ENCODE measurements at regions not wholly inside any gene's neighbourhood (a gene's known extent, or its start where the extent isn't known, plus 50 kb on each side); places are given as distances from the start of the nearest gene placed in this dataset.

- DNase-seq (ENCODE audit: extremely low spot score, unreplicated experiment): no peak
- no peak overlapping the region for H3K4me3 Mint-ChIP-seq (ENCODE audit: unreplicated experiment)
- no peak overlapping the region for H3K27ac Mint-ChIP-seq (ENCODE audit: unreplicated experiment)
- no peaks in the 10 kb centered on the region for H3K36me3 Mint-ChIP-seq (ENCODE audit: unreplicated experiment)
- H3K4me1 Mint-ChIP-seq (ENCODE audit: unreplicated experiment): peaks cover 24% of the 10 kb centered on the region
- H3K27me3 Mint-ChIP-seq (ENCODE audit: unreplicated experiment): no peaks in the 10 kb centered on the region
- H3K9me3 Mint-ChIP-seq (ENCODE audit: unreplicated experiment): no peaks in the 10 kb centered on the region
- TF ChIP-seq, protein P1, sequence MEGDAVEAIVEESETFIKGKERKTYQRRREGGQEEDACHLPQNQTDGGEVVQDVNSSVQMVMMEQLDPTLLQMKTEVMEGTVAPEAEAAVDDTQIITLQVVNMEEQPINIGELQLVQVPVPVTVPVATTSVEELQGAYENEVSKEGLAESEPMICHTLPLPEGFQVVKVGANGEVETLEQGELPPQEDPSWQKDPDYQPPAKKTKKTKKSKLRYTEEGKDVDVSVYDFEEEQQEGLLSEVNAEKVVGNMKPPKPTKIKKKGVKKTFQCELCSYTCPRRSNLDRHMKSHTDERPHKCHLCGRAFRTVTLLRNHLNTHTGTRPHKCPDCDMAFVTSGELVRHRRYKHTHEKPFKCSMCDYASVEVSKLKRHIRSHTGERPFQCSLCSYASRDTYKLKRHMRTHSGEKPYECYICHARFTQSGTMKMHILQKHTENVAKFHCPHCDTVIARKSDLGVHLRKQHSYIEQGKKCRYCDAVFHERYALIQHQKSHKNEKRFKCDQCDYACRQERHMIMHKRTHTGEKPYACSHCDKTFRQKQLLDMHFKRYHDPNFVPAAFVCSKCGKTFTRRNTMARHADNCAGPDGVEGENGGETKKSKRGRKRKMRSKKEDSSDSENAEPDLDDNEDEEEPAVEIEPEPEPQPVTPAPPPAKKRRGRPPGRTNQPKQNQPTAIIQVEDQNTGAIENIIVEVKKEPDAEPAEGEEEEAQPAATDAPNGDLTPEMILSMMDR (IDR thresholded peaks at IDR 0.05): no peak
These were observed 640.7 kb downstream of the IRS1 start for GRCh38 chr2:226158940-226159339.

GRCh38 chr2:226158229-226158628, 641.4 kb downstream of the IRS1 start:
- DNase-seq (ENCODE audit: extremely low spot score, unreplicated experiment): no peak
- Mint-ChIP-seq H3K27ac (ENCODE audit: unreplicated experiment) (no peak overlapping the region), H3K4me1 (ENCODE audit: unreplicated experiment) (peaks cover 24% of the 10 kb centered on the region), H3K27me3 (ENCODE audit: unreplicated experiment) (no peaks in the 10 kb centered on the region), H3K9me3 (ENCODE audit: unreplicated experiment) (no peaks in the 10 kb centered on the region), H3K4me3 (ENCODE audit: unreplicated experiment) (no peak overlapping the region), H3K36me3 (ENCODE audit: unreplicated experiment) (no peaks in the 10 kb centered on the region)
- TF ChIP-seq, protein P1 (IDR thresholded peaks at IDR 0.05): no peak

- H3K9me3 Mint-ChIP-seq (ENCODE audit: unreplicated experiment): no peaks in the 10 kb centered on the region
- no peak for DNase-seq (ENCODE audit: extremely low spot score, unreplicated experiment)
- H3K4me3 Mint-ChIP-seq (ENCODE audit: unreplicated experiment): no peak overlapping the region
- TF ChIP-seq, protein P1 (IDR thresholded peaks at IDR 0.05): no peak
- peaks cover 27% of the 10 kb centered on the region for H3K4me1 Mint-ChIP-seq (ENCODE audit: unreplicated experiment)
- H3K27me3 Mint-ChIP-seq (ENCODE audit: unreplicated experiment): no peaks in the 10 kb centered on the region
- no peaks in the 10 kb centered on the region for H3K36me3 Mint-ChIP-seq (ENCODE audit: unreplicated experiment)
- no peak overlapping the region for H3K27ac Mint-ChIP-seq (ENCODE audit: unreplicated experiment)
These were observed 644.3 kb downstream of the IRS1 start for GRCh38 chr2:226155093-226155875.

DNA sequence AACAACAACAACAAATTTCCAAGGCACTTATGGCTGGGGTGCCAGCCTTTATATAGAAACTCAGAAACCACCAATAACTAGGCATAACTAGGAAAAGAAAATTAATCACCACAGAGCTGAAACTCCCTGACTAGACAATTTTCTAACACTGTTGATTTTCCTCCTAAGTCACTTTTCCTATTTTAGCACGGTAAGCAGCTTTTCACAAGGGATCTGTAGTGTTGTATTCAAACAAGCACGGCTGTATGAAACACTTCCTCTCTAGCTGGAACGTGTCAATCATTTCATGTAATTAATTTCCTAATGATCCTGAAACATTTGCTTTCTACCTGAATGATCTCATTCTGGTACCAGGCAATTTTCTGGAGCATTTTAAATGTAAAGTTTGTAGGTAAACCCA, 645.0 kb downstream of the IRS1 start:
- no peak for DNase-seq (ENCODE audit: extremely low spot score, unreplicated experiment)

DNA sequence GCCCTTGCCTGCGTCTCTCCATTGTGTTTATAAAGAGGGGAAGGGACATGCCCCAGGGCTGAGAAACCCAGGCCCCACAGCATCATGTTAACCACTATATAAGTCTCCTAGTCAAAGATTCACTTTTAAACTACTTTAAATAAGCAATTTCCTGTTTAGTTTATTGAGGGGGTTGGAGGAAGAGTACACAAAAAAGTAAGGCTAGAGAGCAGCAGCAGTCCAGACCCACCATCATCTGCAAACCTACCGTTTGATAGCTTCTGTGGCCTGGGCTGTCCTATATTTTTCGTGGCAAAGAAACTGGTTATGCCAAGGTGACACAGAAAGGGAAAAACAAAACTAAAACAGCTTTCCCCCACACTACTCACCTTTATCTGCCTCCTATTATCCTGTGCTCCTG, 646.1 kb downstream of the IRS1 start:
- DNase-seq (ENCODE audit: extremely low spot score, unreplicated experiment): no peak
- Mint-ChIP-seq H3K36me3 (ENCODE audit: unreplicated experiment) (no peaks in the 10 kb centered on the region), H3K27me3 (ENCODE audit: unreplicated experiment) (no peaks in the 10 kb centered on the region)

More for the DNA sequence above, 645.0 kb downstream of the IRS1 start:
- TF ChIP-seq, protein P1 (IDR thresholded peaks at IDR 0.05): no peak
- H3K27ac Mint-ChIP-seq (ENCODE audit: unreplicated experiment): no peak overlapping the region
- H3K4me3 Mint-ChIP-seq (ENCODE audit: unreplicated experiment): no peak overlapping the region
- no peaks in the 10 kb centered on the region for H3K9me3 Mint-ChIP-seq (ENCODE audit: unreplicated experiment)
- H3K4me1 Mint-ChIP-seq (ENCODE audit: unreplicated experiment): peaks cover 21% of the 10 kb centered on the region
- no peaks in the 10 kb centered on the region for H3K27me3 Mint-ChIP-seq (ENCODE audit: unreplicated experiment)
- no peaks in the 10 kb centered on the region for H3K36me3 Mint-ChIP-seq (ENCODE audit: unreplicated experiment)

More for the DNA sequence above, 646.1 kb downstream of the IRS1 start:
- Mint-ChIP-seq H3K9me3 (ENCODE audit: unreplicated experiment) (no peaks in the 10 kb centered on the region), H3K27ac (ENCODE audit: unreplicated experiment) (no peak overlapping the region), H3K4me1 (ENCODE audit: unreplicated experiment) (peaks cover 16% of the 10 kb centered on the region), H3K4me3 (ENCODE audit: unreplicated experiment) (no peak overlapping the region)
- TF ChIP-seq, protein P1 (IDR thresholded peaks at IDR 0.05): no peak

Measured in osteocyte (in vitro differentiated cells).